SJSA1 (cell line): ENCODE measurements at regions not wholly inside any gene's neighbourhood (a gene's known extent, or its start where the extent isn't known, plus 50 kb on each side); places are given as distances from the start of the nearest gene placed in this dataset.
A peak's percentile ranks its signal among the peaks of the same experiment; 100 is the strongest.
"Not testable (repeated sequence)": the region's sequence is repeated elsewhere in the genome, so short reads cannot be mapped to it uniquely, and the experiment has no call there.

Source experiments
- DNase-seq, 2 experiments: peaks; one replicate each; pipeline ENCODE4 v3.0.0-alpha.2; 2015 to 2020; ENCODE audit warnings: low spot score in 2 of 2, low read depth in 1 of 2
- H3K27ac ChIP-seq: fragments of 250-450 bp; sonication (Bioruptor Pico); 2 replicates; pipeline ENCODE4 v1.5.1; 2020; ENCODE audit warnings: mild to moderate bottlenecking, moderate library complexity
- H3K27me3 ChIP-seq: fragments of 250-450 bp; sonication (Bioruptor Pico); replicated peaks from 2 replicates; pipeline ENCODE4 v1.5.1; 2020; ENCODE audit warnings: mild to moderate bottlenecking, moderate library complexity
- H3K36me3 ChIP-seq: fragments of 250-450 bp; sonication (Bioruptor Pico); 2 replicates; pipeline ENCODE4 v1.5.1; 2020; ENCODE audit warnings: mild to moderate bottlenecking
- H3K4me1 ChIP-seq: fragments of 250-450 bp; sonication (Bioruptor Pico); replicated peaks from 2 replicates; pipeline ENCODE4 v1.6.1; 2021; ENCODE audit warnings: mild to moderate bottlenecking
- H3K4me3 ChIP-seq: fragments of 250-450 bp; sonication (Bioruptor Pico); 2 replicates; pipeline ENCODE4 v1.5.1; 2020; ENCODE audit warnings: mild to moderate bottlenecking
- H3K9me3 ChIP-seq: fragments of 250-450 bp; sonication (Bioruptor Pico); replicated peaks from 2 replicates; pipeline ENCODE4 v1.5.1; 2020; ENCODE audit warnings: mild to moderate bottlenecking

DNA sequence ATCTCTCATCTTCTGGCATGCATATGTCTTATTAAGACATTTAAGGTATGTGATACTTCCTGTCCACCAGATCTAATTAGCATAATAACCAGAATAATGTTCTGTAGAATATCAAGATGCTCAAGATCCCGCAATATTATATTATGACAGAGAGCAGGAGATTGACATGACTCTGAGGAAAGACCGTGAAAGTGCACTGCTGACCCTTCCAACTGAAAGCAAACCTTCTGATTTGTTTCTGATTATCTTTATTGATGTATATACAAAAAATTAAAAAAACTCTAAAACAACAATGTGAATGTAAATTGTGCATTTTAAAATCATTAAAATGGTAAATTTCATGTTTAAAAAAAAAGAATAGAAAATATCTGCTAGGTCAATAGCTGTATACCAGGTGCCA is 184.4 kb upstream of the TMEM45B start:
- Histone ChIP-seq H3K4me1 (no peaks in the 10 kb centered on the region), H3K9me3 (no peaks in the 10 kb centered on the region), H3K36me3 (no peaks in the 10 kb centered on the region), H3K4me3 (no peak overlapping the region), H3K27ac (no peak overlapping the region), H3K27me3 (no peaks in the 10 kb centered on the region)
- no peak for DNase-seq

DNA sequence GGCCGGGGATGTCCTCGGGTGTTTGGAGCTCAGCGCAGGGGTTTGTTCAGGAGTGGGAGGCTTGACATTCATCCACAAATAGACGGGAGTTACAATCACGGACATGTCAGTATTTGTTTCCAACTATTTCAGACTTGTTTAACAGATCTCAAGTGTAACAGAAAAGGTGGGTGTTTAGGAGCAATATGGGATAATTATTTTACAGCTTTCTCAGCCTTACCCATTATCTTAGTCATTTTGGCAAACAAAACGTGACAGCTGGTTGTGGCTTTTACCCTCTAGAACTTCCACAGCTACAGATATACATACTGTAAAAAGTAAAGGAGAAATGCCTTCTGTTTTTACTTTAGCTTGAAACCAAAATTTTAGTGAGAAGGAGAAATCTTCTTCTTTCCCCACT is 178.7 kb upstream of the TMEM45B start:
- Histone ChIP-seq H3K9me3 (no peaks in the 10 kb centered on the region), H3K27me3 (no peaks in the 10 kb centered on the region), H3K4me1 (peaks cover 23% of the 10 kb centered on the region), H3K4me3 (no peak overlapping the region), H3K36me3 (no peaks in the 10 kb centered on the region), H3K27ac (no peak overlapping the region)
- no peak for DNase-seq

DNA sequence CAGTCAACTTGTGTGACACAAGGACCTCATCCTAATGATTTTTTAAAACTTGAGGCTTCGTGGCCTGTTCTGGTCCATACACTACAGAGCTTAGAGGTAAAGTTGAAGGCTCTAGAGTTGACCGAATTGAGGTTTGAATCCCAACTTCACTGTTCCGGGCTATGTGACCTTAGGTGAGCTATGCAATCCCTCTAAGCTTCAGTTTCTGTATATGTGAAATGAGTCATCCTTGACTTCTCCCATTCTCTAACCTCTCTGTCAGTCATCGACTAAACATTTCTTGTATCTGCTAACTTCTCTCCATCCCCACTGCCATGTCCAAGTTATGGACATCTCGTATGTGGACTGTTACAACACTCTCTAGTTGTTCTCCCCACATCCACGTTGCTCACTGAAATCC is 178.2 kb upstream of the TMEM45B start:
- Histone ChIP-seq H3K9me3 (no peaks in the 10 kb centered on the region), H3K36me3 (no peaks in the 10 kb centered on the region), H3K4me1 (peaks cover 23% of the 10 kb centered on the region), H3K4me3 (no peak overlapping the region), H3K27me3 (no peaks in the 10 kb centered on the region), H3K27ac (no peak overlapping the region)
- no peak for DNase-seq

DNA sequence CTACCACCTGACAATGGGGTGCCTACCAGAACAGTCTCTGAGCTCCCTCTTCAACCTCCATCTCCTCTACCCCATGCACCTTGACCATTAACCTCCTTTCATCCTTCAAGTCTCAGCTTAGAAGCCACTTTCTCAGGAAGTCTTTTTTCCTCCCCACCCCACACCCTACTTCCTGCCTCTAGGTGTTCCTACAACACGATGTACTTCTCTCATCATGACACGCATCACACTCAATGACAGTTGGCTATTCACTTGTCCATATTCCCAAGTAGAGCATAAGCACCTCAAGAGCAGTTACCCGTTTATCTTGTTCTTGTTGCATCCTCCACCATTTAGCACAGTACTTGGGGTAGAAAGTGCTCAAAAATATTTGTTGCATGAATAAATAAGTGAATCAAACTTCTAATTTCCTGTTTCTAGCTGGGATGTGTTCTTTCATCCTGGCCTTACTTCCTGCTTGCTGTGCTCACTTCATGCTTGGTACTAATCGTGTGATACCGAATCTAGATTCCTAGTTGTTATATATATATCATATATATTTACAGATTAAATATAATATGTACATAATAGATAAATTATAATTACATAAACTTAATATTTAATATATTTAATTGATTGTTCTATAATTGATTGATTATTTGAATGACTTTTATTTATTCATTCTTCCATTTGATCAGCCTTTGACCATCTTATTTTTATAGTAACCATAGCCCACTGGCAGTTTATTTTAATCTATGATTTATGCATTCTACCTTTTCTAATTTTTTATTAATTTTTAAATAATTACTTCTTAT is 177.5 kb upstream of the TMEM45B start:
- H3K4me1 ChIP-seq, result peaks cover 24% of the 10 kb centered on the region
- no peaks in the 10 kb centered on the region for H3K36me3 ChIP-seq
- H3K9me3 ChIP-seq, result no peaks in the 10 kb centered on the region
- no peak for DNase-seq
- H3K4me3 ChIP-seq, result no peak overlapping the region
- no peaks in the 10 kb centered on the region for H3K27me3 ChIP-seq
- H3K27ac ChIP-seq, result no peak overlapping the region; the same call in 1 of the 2 replicates

DNA sequence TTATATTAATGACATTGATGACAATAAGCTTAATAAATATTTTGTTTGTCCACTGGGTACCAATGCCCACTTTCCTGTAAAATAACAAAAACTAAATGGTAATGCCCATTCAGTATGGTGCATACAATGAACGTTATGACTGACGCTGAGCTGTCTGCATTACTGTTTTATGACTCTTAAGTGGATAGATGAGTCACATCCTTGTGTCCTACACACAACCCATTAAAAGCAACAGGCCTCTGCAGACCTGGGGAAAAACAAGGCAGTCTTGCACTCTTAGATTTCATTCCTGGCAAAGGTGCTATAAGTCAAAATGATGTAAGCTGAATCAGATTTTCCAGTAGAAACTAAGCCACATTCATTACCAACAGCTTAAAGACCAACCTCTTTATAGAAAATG is 176.3 kb upstream of the TMEM45B start:
- Histone ChIP-seq H3K27me3 (no peaks in the 10 kb centered on the region), H3K4me1 (peaks cover 25% of the 10 kb centered on the region), H3K36me3 (no peaks in the 10 kb centered on the region), H3K4me3 (no peak overlapping the region), H3K27ac (peak overlapping the region; percentile 60), H3K9me3 (no peaks in the 10 kb centered on the region)
- peak; percentile 52 to 54 for DNase-seq

DNA sequence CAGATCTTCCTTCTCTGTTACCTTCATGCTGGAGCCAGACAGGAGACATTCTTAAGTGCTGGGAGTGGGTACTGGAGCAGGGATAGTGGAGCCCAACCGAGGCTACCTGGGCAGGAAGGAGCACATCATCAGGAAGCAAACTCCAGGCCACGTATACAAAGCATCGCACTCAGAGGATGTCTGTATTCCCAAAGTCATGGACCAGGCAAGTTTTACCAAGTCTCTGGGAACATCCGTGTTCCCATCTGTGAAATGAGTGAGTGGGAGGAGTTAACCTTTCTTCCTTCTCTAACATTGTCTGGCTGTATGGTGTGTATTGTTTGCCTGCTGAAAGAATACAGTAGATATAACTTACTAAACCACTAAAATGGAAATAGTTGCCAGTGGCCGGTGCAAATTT is 175.0 kb upstream of the TMEM45B start:
- Histone ChIP-seq H3K4me3 (no peak overlapping the region), H3K36me3 (no peaks in the 10 kb centered on the region), H3K4me1 (peaks cover 25% of the 10 kb centered on the region), H3K27ac (no peak overlapping the region), H3K27me3 (no peaks in the 10 kb centered on the region), H3K9me3 (no peaks in the 10 kb centered on the region)
- no peak for DNase-seq

DNA sequence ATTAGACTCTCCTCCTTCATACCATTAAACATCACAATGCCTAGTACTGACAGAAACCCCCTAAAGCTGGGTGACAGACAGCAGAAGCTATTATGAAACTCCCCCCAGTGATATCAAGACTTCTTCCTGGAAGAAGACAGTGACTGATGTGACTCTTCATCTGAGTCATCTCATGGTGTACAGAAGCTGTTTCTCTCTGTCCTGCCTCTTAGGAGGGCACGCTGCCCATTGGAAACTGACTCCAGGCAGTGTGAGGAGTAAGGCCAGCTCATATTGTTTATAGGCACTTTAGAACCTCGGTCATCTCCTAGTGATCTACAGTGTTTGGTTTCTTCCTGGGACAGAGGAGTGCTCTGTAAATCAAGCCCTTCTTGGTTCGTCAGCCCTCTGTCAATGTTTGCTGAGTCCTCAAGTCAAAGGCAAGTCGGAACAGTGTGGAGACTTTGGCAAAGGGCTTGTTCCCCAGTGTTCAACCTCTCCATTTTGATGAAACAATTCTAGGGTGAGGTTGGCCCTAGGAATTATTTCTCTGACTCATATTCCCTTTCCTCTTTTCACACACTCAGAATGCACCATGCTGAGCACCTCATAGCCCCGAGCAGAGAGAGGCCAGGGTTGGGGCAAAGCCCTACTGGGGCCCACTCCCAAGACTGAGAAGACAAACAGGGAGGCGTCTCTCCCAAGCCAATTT is 172.5 kb upstream of the TMEM45B start:
- no peaks in the 10 kb centered on the region for H3K27me3 ChIP-seq
- no peak overlapping the region for H3K27ac ChIP-seq
- no peak overlapping the region for H3K4me3 ChIP-seq
- DNase-seq, result no peak
- H3K36me3 ChIP-seq, result no peaks in the 10 kb centered on the region
- H3K9me3 ChIP-seq, result no peaks in the 10 kb centered on the region
- peaks cover 16% of the 10 kb centered on the region for H3K4me1 ChIP-seq

DNA sequence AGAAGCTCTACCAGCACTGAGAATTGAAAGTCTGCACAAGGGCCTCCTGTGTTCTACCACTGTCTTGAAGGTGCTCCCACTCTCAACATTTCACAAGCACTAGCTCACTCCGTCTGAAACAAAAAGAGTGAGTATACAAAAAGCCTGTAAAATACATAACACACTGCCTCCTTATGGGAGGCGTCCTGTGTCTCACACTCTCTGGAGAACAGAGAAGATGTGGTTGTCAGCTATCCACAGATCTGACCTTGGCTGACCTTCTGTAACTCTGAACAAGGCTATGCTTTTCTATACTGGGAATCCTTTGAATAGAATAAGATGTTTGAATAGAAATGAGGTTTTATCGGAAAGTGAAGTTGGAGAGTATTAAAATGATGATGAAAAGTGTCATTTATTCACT is 171.3 kb upstream of the TMEM45B start:
- Histone ChIP-seq H3K27ac (no peak overlapping the region), H3K4me3 (no peak overlapping the region), H3K4me1 (peaks cover 9% of the 10 kb centered on the region), H3K27me3 (no peaks in the 10 kb centered on the region), H3K9me3 (no peaks in the 10 kb centered on the region), H3K36me3 (no peaks in the 10 kb centered on the region)
- DNase-seq, result no peak

DNA sequence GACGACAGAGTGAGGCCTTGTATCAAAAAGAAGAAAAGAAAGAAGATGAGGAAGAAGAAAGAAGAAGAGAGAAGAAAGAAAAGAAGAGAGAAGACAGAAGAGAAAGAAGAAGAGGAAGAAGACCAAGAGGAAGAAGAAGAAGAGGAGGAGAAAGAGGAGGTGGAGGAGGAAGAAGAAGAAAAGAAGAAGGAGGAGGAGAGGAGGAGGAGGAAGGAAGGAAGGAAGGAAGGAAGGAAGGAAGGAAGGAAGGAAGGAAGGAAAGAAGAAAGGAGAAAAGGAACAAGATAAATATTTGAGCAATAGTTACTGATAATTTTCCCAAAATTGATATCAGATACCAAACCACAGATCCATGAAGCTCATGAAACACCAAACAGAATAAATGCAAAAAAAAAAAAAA is 169.7 kb upstream of the TMEM45B start:
- Histone ChIP-seq H3K9me3 (no peaks in the 10 kb centered on the region), H3K27ac (no peak overlapping the region), H3K4me1 (0 out of 2 replicates have a peak, but pooled peaks cover 2% of the 10 kb centered on the region), H3K36me3 (no peaks in the 10 kb centered on the region), H3K27me3 (no peaks in the 10 kb centered on the region), H3K4me3 (no peak overlapping the region)
- no peak for DNase-seq

DNA sequence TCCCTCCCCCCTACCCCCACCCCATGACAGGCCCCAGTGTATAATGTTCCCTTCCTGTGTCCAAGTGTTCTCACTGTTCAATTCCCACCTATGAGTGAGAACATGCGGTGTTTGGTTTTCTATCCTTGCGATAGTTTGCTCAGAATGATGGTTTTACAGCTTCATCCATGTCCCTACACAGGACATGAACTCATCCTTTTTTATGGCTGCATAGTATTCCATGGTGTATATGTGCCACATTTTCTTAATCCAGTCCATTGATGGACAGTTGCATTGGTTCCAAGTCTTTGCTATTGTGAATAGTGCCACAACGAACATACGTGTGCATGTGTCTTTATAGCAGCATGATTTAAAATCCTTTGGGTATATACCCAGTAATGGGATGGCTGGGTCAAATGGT is 165.6 kb upstream of the TMEM45B start:
- not testable (repeated sequence) for H3K36me3 ChIP-seq, DNase-seq, H3K4me3 ChIP-seq, H3K27ac ChIP-seq, H3K27me3 ChIP-seq, H3K9me3 ChIP-seq, H3K4me1 ChIP-seq

DNA sequence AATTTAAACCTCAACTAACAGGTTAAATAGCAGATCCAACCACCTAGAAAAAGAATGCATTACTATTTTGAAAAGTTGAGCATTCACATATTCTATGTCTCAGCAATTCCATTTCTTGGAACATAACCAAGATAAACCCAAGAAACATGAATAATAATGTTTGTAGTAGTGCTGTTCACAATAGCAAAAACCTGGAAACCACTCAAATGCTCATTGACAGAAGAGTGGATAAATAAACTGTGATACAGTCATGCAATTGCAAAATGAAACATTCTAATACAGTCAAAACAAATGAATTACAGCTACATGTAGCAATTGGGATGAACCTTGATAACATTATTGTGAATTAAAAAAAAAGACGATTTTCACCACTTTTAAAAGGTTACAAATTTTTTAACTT is 162.8 kb upstream of the TMEM45B start:
- Histone ChIP-seq H3K27ac (no peak overlapping the region), H3K4me1 (no peaks in the 10 kb centered on the region), H3K27me3 (no peaks in the 10 kb centered on the region), H3K36me3 (no peaks in the 10 kb centered on the region), H3K9me3 (no peaks in the 10 kb centered on the region), H3K4me3 (no peak overlapping the region)
- no peak for DNase-seq

DNA sequence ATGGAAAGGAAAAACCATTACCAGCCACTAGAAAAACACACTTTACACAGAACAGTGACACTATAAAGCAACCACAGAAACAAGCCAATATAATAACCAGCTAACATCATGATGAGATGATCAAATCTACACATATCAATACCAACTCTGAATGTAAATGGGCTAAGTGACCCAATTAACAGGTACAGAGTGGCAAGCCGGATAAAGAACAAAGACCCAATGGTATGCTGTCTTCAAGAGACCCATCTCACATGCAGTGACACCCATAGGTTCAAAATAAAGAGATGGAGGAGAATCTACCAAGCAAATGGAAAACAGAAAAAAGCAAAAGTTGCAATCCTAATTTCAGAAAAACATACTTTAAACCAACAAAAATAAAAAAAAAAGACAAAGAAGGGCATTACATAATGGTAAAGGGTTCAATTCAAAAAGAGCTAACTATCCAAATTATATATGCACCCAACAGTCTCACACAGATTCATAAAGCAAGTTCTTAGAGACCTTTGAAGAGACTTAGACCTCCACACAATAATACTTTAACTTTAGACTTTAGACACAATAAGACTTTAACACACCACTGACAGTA is 160.3 kb upstream of the TMEM45B start:
- Histone ChIP-seq H3K4me1 (no peaks in the 10 kb centered on the region), H3K4me3 (no peak overlapping the region), H3K27ac (no peak overlapping the region), H3K27me3 (no peaks in the 10 kb centered on the region), H3K36me3 (no peaks in the 10 kb centered on the region), H3K9me3 (no peaks in the 10 kb centered on the region)
- no peak for DNase-seq

DNA sequence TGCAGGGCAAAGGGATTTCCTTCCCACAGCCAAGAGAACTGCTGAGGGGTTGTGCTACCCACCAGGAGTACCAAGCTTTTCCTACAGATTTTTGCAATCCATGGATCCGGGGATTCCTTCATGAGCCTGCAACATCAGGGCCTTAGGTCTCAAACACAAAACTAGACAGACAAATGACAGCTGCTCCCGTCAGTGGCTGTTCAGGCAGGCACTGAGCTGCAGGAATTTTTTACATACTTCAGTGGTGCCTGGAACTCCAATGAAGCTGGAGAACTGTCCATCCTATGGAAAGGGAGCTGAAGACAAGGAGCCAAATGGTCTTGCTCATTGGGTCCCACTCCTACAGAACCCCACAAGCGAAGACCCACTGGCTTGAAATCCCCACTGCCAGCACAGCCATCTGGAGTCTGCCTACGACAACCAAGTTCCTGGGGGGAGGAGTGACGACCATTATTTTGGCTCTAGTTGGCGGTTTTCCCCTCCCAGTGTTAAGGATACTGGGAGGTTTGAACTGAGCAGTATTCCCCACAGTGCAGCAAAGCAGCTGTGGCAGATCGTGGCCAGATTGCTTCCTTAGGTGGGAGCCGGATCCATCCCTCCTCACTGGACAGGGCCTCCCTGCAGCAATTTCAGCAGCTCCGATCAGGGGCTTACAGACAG is 157.7 kb upstream of the TMEM45B start:
- H3K27me3 ChIP-seq, result no peaks in the 10 kb centered on the region
- no peaks in the 10 kb centered on the region for H3K4me1 ChIP-seq
- H3K4me3 ChIP-seq, result no peak overlapping the region
- H3K36me3 ChIP-seq, result no peaks in the 10 kb centered on the region
- DNase-seq, result no peak
- no peak overlapping the region for H3K27ac ChIP-seq
- H3K9me3 ChIP-seq, result no peaks in the 10 kb centered on the region

DNA sequence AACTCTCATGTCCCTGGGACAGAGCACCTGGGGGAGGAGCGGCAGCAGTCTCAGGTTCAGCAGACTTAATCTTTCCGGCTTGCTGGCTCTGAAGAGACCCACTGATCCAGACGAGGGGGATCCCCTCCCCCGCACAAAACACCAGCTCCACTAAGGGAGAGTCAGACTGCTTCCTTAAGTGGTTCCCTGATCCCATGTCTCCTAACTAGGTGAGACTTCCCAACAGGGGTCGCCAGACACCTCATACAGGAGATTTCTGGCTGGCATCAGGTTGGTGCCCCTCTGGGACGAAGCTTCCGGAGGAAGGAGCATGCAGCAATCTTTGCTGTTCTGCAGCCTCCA is 157.2 kb upstream of the TMEM45B start:
- H3K36me3 ChIP-seq, result no peaks in the 10 kb centered on the region
- H3K4me3 ChIP-seq, result no peak overlapping the region
- H3K9me3 ChIP-seq, result no peaks in the 10 kb centered on the region
- no peaks in the 10 kb centered on the region for H3K4me1 ChIP-seq
- no peak overlapping the region for H3K27ac ChIP-seq
- no peak for DNase-seq
- H3K27me3 ChIP-seq, result no peaks in the 10 kb centered on the region
